ENCODE measurements at regions not wholly inside any gene's neighbourhood (a gene's known extent, or its start where the extent isn't known, plus 50 kb on each side); places are given as distances from the start of the nearest gene placed in this dataset.

DNA sequence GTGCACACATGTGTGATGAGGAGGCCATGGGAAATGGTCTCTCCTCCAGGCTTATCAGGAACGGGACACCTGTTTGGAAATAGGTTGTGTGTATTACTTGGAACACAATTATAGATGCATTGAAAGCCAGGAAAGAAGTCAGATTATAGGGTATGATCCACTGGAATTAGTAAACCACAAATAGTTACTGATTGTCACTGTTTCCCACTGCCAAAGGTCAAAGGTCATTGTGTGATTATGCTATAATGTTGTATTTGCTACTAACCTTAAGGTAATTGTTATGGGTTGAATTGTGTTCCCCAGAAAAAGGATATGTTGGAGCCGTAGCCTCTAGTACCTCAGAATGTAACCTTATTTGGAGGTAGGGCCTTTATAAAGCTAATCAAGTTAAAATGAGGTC, 129.9 kb upstream of the FBXO33 start:
- no peaks in the 10 kb centered on the region for H3K27me3 Mint-ChIP-seq (ENCODE audit: low read depth in 3 of 3)
- H3K9me3 ChIP-seq (replicated peaks in 1 of 2; ENCODE audit: control insufficient read depth in 1 of 2, insufficient read depth in 1 of 2, low read length in 2 of 2), result peaks cover 8 to 15% of the 10 kb centered on the region in 2 donors
- H3K36me3 ChIP-seq (replicated peaks in 1 of 2; ENCODE audit: control insufficient read depth in 1 of 2, insufficient read depth in 2 of 2, low read length in 2 of 2), result no peaks in the 10 kb centered on the region
- intact Hi-C loops (cut with micrococcal nuclease), result no loop called here
- H3K9ac ChIP-seq (ENCODE audit: insufficient read depth, low read length, poor library complexity, severe bottlenecking), result no peak overlapping the region
- no peaks in the 10 kb centered on the region for H4K20me1 ChIP-seq (ENCODE audit: insufficient read depth, low read length)
- H3K27ac Mint-ChIP-seq, result no peak overlapping the region
- H3K27me3 ChIP-seq (ENCODE audit: control insufficient read depth in 2 of 2, insufficient read depth in 2 of 2, low read length in 2 of 2), result no peaks in the 10 kb centered on the region
- TF ChIP-seq, protein P1, sequence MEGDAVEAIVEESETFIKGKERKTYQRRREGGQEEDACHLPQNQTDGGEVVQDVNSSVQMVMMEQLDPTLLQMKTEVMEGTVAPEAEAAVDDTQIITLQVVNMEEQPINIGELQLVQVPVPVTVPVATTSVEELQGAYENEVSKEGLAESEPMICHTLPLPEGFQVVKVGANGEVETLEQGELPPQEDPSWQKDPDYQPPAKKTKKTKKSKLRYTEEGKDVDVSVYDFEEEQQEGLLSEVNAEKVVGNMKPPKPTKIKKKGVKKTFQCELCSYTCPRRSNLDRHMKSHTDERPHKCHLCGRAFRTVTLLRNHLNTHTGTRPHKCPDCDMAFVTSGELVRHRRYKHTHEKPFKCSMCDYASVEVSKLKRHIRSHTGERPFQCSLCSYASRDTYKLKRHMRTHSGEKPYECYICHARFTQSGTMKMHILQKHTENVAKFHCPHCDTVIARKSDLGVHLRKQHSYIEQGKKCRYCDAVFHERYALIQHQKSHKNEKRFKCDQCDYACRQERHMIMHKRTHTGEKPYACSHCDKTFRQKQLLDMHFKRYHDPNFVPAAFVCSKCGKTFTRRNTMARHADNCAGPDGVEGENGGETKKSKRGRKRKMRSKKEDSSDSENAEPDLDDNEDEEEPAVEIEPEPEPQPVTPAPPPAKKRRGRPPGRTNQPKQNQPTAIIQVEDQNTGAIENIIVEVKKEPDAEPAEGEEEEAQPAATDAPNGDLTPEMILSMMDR (IDR thresholded peaks at IDR 0.05), result no peak
- no peak for DNase-seq
- H2AFZ ChIP-seq (ENCODE audit: insufficient read depth, low read depth, low read length, poor library complexity, severe bottlenecking), result no peak overlapping the region
- no peaks in the 10 kb centered on the region for H3K79me2 ChIP-seq (ENCODE audit: insufficient read depth, low read length)
- H3K4me2 ChIP-seq (replicated peaks; ENCODE audit: extremely low read depth, low read length, poor library complexity, severe bottlenecking), result no peak overlapping the region
- no peaks in the 10 kb centered on the region for H3K4me1 ChIP-seq (ENCODE audit: control insufficient read depth in 1 of 2, insufficient read depth in 2 of 2, low read length in 2 of 2)
- H3K36me3 Mint-ChIP-seq, result no peaks in the 10 kb centered on the region
- peaks cover 3 to 23% (median 16%) of the 10 kb centered on the region in 7 donors for H3K9me3 Mint-ChIP-seq
- no peak overlapping the region for H3K27ac ChIP-seq (ENCODE audit: low read depth in 1 of 2, low read length in 2 of 2)
- no CpG with 5 or more reads among the region's 2 CpGs for WGBS (ENCODE audit: insufficient coverage)
- H3K4me3 Mint-ChIP-seq, result no peak overlapping the region
- no peak overlapping the region for H3K4me3 ChIP-seq (replicated peaks in 1 of 3; ENCODE audit: low read depth in 2 of 3, low read length in 3 of 3)
- H3K4me1 Mint-ChIP-seq, result no peaks in the 10 kb centered on the region

DNA sequence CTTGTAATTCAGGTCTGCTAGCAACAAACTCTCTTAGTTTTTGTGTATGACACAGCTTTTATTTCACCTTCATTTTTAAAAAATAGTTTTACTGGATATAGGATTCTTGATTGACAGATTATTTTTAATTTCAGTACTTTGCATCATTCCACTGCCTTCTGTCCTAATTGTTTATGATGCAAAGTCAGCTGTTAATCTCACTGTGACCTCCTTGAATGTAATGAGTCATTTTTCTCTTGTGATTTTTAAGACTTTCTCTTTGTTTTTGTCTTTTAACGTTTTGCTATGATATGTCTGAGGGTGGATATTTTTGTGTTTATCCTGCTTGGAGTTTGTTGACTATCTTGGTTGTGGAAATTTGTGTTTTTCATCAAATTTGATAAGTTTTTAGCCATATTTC, 126.3 kb upstream of the FBXO33 start:
- Mint-ChIP-seq H3K27me3 (ENCODE audit: low read depth in 3 of 3) (no peaks in the 10 kb centered on the region), H3K4me3 (no peak overlapping the region), H3K27ac (no peak overlapping the region), H3K4me1 (no peaks in the 10 kb centered on the region), H3K9me3 (peaks cover 10 to 35% (median 19%) of the 10 kb centered on the region in 7 donors), H3K36me3 (no peaks in the 10 kb centered on the region)
- Histone ChIP-seq H2AFZ (ENCODE audit: insufficient read depth, low read depth, low read length, poor library complexity, severe bottlenecking) (no peak overlapping the region), H3K4me1 (ENCODE audit: control insufficient read depth in 1 of 2, insufficient read depth in 2 of 2, low read length in 2 of 2) (no peaks in the 10 kb centered on the region), H3K27me3 (ENCODE audit: control insufficient read depth in 2 of 2, insufficient read depth in 2 of 2, low read length in 2 of 2) (no peaks in the 10 kb centered on the region), H3K9me3 (replicated peaks in 1 of 2; ENCODE audit: control insufficient read depth in 1 of 2, insufficient read depth in 1 of 2, low read length in 2 of 2) (peaks cover 11 to 21% of the 10 kb centered on the region in 2 donors), H3K9ac (ENCODE audit: insufficient read depth, low read length, poor library complexity, severe bottlenecking) (no peak overlapping the region), H3K27ac (ENCODE audit: low read depth in 1 of 2, low read length in 2 of 2) (no peak overlapping the region), H3K79me2 (ENCODE audit: insufficient read depth, low read length) (no peaks in the 10 kb centered on the region), H3K4me3 (replicated peaks in 1 of 3; ENCODE audit: low read depth in 2 of 3, low read length in 3 of 3) (no peak overlapping the region), H3K36me3 (replicated peaks in 1 of 2; ENCODE audit: control insufficient read depth in 1 of 2, insufficient read depth in 2 of 2, low read length in 2 of 2) (no peaks in the 10 kb centered on the region), H3K4me2 (replicated peaks; ENCODE audit: extremely low read depth, low read length, poor library complexity, severe bottlenecking) (no peak overlapping the region), H4K20me1 (ENCODE audit: insufficient read depth, low read length) (no peaks in the 10 kb centered on the region)
- intact Hi-C loops (cut with micrococcal nuclease), result no loop called here
- no CpG with 5 or more reads among the region's 1 CpG for WGBS (ENCODE audit: insufficient coverage)
- TF ChIP-seq, protein P1 (IDR thresholded peaks at IDR 0.05), result no peak
- DNase-seq, result no peak
